ENCODE measurements at regions not wholly inside any gene's neighbourhood (a gene's known extent, or its start where the extent isn't known, plus 50 kb on each side); places are given as distances from the start of the nearest gene placed in this dataset.

- no peak overlapping the region for H3K4me3 ChIP-seq (ENCODE audit: low read length)
Observed at GRCh38 chr2:146820672-146821071, 1024.2 kb upstream of the ACVR2A start.

GRCh38 chr2:146818122-146818521 is 1026.7 kb upstream of the ACVR2A start:
- H3K4me3 ChIP-seq (ENCODE audit: low read length), result no peak overlapping the region

More at GRCh38 chr2:146820672-146821071, 1024.2 kb upstream of the ACVR2A start:
- DNase-seq (ENCODE audit: low read depth), result no peak
- TF ChIP-seq CTCF (conservative IDR thresholded peaks at IDR 0.05; ENCODE audit: low read depth, low read length), result no peak

GRCh38 chr2:146817613-146818012 is 1027.2 kb upstream of the ACVR2A start:
- H3K4me3 ChIP-seq (ENCODE audit: low read length), result no peak overlapping the region
- no peak for TF ChIP-seq CTCF (conservative IDR thresholded peaks at IDR 0.05; ENCODE audit: low read depth, low read length)
- DNase-seq (ENCODE audit: low read depth), result no peak

More at GRCh38 chr2:146818122-146818521, 1026.7 kb upstream of the ACVR2A start:
- TF ChIP-seq CTCF (conservative IDR thresholded peaks at IDR 0.05; ENCODE audit: low read depth, low read length), result no peak
- no peak for DNase-seq (ENCODE audit: low read depth)

GRCh38 chr2:146814971-146815370 is 1029.9 kb upstream of the ACVR2A start:
- no peak overlapping the region for H3K4me3 ChIP-seq (ENCODE audit: low read length)
- DNase-seq (ENCODE audit: low read depth), result no peak
- TF ChIP-seq CTCF (conservative IDR thresholded peaks at IDR 0.05; ENCODE audit: low read depth, low read length), result no peak

- no peak for DNase-seq (ENCODE audit: low read depth)
- TF ChIP-seq CTCF (conservative IDR thresholded peaks at IDR 0.05; ENCODE audit: low read depth, low read length), result no peak
- no peak overlapping the region for H3K4me3 ChIP-seq (ENCODE audit: low read length)
Observed at GRCh38 chr2:146807568-146808168, 1037.2 kb upstream of the ACVR2A start.

- no peak overlapping the region for H3K4me3 ChIP-seq (ENCODE audit: low read length)
- DNase-seq (ENCODE audit: low read depth), result no peak
- no peak for TF ChIP-seq CTCF (conservative IDR thresholded peaks at IDR 0.05; ENCODE audit: low read depth, low read length)
Observed at GRCh38 chr2:146806364-146807005, 1038.3 kb upstream of the ACVR2A start.

GRCh38 chr2:146804288-146804687 is 1040.5 kb upstream of the ACVR2A start:
- no peak overlapping the region for H3K4me3 ChIP-seq (ENCODE audit: low read length)
- TF ChIP-seq CTCF (conservative IDR thresholded peaks at IDR 0.05; ENCODE audit: low read depth, low read length), result no peak
- DNase-seq (ENCODE audit: low read depth), result no peak
